A673 (cell line): ENCODE measurements at regions not wholly inside any gene's neighbourhood (a gene's known extent, or its start where the extent isn't known, plus 50 kb on each side); places are given as distances from the start of the nearest gene placed in this dataset.

Experiments used
- BruUV-seq: library from RNA; stranded (reverse); fragments of 400-500 nt; replicated peaks from 2 replicates; lab custom pipeline; 2021; lab: Mats Ljungman, UMichigan
- CTCF ChIA-PET: fragments of 300-600 bp; sonication (Branson Sonifier 250); formaldehyde crosslinking; loops from one replicate; lab custom pipeline; 2022; ENCODE audit warnings: antibody characterized with exemption; lab: Charles Lee
- POLR2A ChIA-PET: fragments of 300-600 bp; sonication (Branson Sonifier 250); formaldehyde crosslinking; loops from one replicate; lab custom pipeline; 2022; ENCODE audit warnings: antibody characterized with exemption; ENCODE audit not compliant: low non-redundant PET; lab: Charles Lee
- DNase-seq: peaks from one replicate; pipeline ENCODE4 v3.0.0-alpha.2; 2015; ENCODE audit warnings: low spot score
- H3K27ac ChIP-seq: fragments of 200-600 bp; sonication (generic); 2 replicates; pipeline ENCODE4 v1.5.1; 2016; ENCODE audit warnings: mixed run types, low read depth, mild to moderate bottlenecking, mixed read lengths, antibody characterized with exemption, low read length; ENCODE audit not compliant: poor library complexity, severe bottlenecking
- H3K27me3 ChIP-seq: fragments of 200-600 bp; sonication (generic); replicated peaks from 2 replicates; pipeline ENCODE4 v1.6.1; 2017; ENCODE audit warnings: mixed run types, low read depth, mild to moderate bottlenecking, mixed read lengths, antibody characterized with exemption, low read length; ENCODE audit not compliant: insufficient read depth, poor library complexity
- H3K36me3 ChIP-seq: fragments of 200-600 bp; sonication (generic); 2 replicates; pipeline ENCODE4 v1.6.1; 2016; ENCODE audit warnings: mixed run types, mild to moderate bottlenecking, mixed read lengths, antibody characterized with exemption, low read length; ENCODE audit not compliant: insufficient read depth, poor library complexity, severe bottlenecking
- H3K4me1 ChIP-seq: fragments of 200-600 bp; sonication (generic); 2 replicates; pipeline ENCODE4 v1.6.1; 2017; ENCODE audit warnings: mixed run types, mild to moderate bottlenecking, mixed read lengths, antibody characterized with exemption, low read length; ENCODE audit not compliant: insufficient read depth, poor library complexity, severe bottlenecking
- H3K4me3 ChIP-seq: fragments of 200-600 bp; sonication (generic); 2 replicates; pipeline ENCODE4 v1.5.1; 2016; ENCODE audit warnings: low read depth, mixed run types, mild to moderate bottlenecking, mixed read lengths, low read length; ENCODE audit not compliant: poor library complexity, severe bottlenecking
- H3K9me3 ChIP-seq: fragments of 200-600 bp; sonication (generic); 2 replicates; pipeline ENCODE4 v1.6.1; 2016; ENCODE audit warnings: mixed run types, low read depth, mild to moderate bottlenecking, mixed read lengths, antibody characterized with exemption, low read length; ENCODE audit not compliant: poor library complexity, severe bottlenecking
- EZH2 ChIP-seq: fragments of 200-600 bp; sonication (generic); IDR thresholded peaks from 2 replicates; pipeline ENCODE4 v1.6.1; 2017; ENCODE audit warnings: borderline replicate concordance, low read depth, mild to moderate bottlenecking, mixed read lengths, antibody characterized with exemption, low read length; ENCODE audit not compliant: poor library complexity, severe bottlenecking
- intact Hi-C: fragments of 100-400 bp; cut with micrococcal nuclease; formaldehyde crosslinking; loops from one replicate; pipeline ENCODE4 v1.10.0; 2022; ENCODE audit not compliant: unreplicated experiment
- TF ChIP-seq, protein P1 (sequence below): fragments of 300-800, 200-600 bp; sonication (generic); conservative IDR thresholded peaks from 2 replicates; pipeline ENCODE4 v1.5.1; 2017; ENCODE audit warnings: low read depth, mild to moderate bottlenecking, antibody characterized with exemption, low read length, moderate library complexity, mixed read lengths

DNA sequence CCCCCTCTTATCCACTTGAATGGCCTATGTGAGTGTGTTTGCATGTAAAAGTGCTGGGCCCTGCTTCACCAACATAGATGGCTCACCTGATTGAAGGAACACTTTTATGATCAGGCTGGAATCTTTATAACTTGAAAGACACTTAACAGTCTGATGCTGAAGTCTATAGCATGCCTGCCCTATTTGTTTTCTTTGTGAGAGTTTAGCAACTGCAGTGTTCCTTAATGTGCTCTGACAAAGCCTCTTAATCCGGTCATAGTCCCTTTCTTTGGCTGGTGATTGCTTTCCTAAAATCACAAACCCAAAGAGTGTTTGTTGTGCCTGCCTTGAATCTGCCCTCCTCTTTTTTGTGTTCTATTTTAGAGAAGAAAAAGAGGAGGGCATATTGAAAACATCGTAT is 1382.8 kb upstream of the CELF4 start:
- POLR2A ChIA-PET: no interaction called here
- Histone ChIP-seq H3K27ac (no peak overlapping the region), H3K36me3 (no peaks in the 10 kb centered on the region), H3K9me3 (no peaks in the 10 kb centered on the region), H3K27me3 (no peaks in the 10 kb centered on the region), H3K4me1 (no peaks in the 10 kb centered on the region), H3K4me3 (no peak overlapping the region)
- intact Hi-C loops: no loop called here
- DNase-seq: no peak
- TF ChIP-seq, protein P1, sequence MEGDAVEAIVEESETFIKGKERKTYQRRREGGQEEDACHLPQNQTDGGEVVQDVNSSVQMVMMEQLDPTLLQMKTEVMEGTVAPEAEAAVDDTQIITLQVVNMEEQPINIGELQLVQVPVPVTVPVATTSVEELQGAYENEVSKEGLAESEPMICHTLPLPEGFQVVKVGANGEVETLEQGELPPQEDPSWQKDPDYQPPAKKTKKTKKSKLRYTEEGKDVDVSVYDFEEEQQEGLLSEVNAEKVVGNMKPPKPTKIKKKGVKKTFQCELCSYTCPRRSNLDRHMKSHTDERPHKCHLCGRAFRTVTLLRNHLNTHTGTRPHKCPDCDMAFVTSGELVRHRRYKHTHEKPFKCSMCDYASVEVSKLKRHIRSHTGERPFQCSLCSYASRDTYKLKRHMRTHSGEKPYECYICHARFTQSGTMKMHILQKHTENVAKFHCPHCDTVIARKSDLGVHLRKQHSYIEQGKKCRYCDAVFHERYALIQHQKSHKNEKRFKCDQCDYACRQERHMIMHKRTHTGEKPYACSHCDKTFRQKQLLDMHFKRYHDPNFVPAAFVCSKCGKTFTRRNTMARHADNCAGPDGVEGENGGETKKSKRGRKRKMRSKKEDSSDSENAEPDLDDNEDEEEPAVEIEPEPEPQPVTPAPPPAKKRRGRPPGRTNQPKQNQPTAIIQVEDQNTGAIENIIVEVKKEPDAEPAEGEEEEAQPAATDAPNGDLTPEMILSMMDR: no peak
- TF ChIP-seq EZH2: no peak
- CTCF ChIA-PET: no interaction called here
- no TSS peak for BruUV-seq

- H3K27ac ChIP-seq: no peak overlapping the region
- no TSS peak for BruUV-seq
- no peaks in the 10 kb centered on the region for H3K4me1 ChIP-seq
- no peaks in the 10 kb centered on the region for H3K9me3 ChIP-seq
- no peaks in the 10 kb centered on the region for H3K36me3 ChIP-seq
- no peak overlapping the region for H3K4me3 ChIP-seq
- POLR2A ChIA-PET: no interaction called here
- DNase-seq: no peak
- H3K27me3 ChIP-seq: no peaks in the 10 kb centered on the region
- intact Hi-C loops: no loop called here
- no peak for TF ChIP-seq EZH2
- TF ChIP-seq, protein P1: no peak
- CTCF ChIA-PET: no interaction called here
Observed at GRCh38 chr18:38944446-38945024, 1378.9 kb upstream of the CELF4 start.

DNA sequence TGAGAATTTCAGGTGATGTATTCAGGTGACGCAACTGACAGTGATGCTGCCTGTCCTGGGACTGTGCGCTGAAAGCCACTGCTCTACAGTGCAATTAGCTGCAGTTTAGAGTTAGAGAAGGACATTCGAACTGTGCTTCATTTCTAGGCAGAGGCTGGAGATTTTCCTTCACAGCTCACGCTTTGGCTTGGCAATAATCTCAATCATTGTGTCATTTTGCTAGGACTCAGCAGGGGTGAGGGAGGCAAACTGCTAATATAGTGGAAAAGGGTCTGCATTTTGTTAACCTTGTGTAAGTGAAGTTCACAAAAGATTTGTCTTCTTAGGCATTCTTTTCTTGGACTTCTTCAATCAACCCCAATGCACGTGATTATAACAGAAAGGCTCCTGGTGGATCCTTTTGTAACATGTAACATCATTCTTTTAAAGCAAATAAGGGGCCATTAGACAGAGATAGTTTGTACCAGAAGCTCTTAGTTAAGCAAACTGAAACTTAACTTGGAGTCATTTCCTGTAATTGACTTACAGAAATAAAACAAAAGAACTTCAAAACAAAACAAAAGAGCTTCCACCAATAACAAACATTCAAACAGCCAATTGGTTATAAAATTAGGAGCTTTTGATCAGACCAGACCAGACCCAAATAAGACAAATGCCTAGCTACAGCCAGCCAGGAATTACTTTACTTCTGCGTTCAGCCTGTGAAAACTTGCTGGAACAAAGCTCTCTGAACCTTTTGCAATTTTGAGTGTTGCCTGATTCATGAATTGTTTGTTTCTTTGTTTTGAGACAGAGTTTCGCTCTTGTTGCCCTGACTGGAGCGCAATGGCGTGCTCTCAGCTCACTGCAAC is 1376.3 kb upstream of the CELF4 start:
- no peaks in the 10 kb centered on the region for H3K9me3 ChIP-seq
- TF ChIP-seq, protein P1: no peak
- TF ChIP-seq EZH2: no peak
- no peaks in the 10 kb centered on the region for H3K27me3 ChIP-seq
- ChIA-PET CTCF (no interaction called here), POLR2A (no interaction called here)
- H3K4me1 ChIP-seq: no peaks in the 10 kb centered on the region
- intact Hi-C loops: no loop called here
- no TSS peak for BruUV-seq
- H3K4me3 ChIP-seq: no peak overlapping the region
- H3K36me3 ChIP-seq: no peaks in the 10 kb centered on the region
- no peak for DNase-seq
- no peak overlapping the region for H3K27ac ChIP-seq
